ENCODE measurements at regions not wholly inside any gene's neighbourhood (a gene's known extent, or its start where the extent isn't known, plus 50 kb on each side); places are given as distances from the start of the nearest gene placed in this dataset.

DNA sequence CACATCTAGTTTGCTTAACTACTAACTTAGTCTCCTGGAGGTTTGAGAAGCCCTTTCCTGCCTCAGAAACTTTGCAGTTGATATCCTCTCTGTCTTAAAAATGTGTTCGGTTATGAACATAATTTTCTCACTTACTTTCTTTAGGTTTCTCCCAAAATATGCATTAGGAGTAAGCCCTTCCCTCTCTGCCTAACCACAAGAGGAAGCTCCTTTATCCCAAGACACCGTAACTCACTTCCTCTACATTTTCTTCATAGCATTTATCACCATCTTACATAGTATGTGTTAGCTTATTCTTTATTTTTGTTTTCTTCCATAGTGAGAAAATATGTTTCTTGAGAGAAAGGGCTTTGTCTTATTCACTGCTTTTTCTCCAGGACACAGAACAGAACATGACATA is 952.5 kb upstream of the ATXN8OS start (continued):
- TF ChIP-seq, protein P1, sequence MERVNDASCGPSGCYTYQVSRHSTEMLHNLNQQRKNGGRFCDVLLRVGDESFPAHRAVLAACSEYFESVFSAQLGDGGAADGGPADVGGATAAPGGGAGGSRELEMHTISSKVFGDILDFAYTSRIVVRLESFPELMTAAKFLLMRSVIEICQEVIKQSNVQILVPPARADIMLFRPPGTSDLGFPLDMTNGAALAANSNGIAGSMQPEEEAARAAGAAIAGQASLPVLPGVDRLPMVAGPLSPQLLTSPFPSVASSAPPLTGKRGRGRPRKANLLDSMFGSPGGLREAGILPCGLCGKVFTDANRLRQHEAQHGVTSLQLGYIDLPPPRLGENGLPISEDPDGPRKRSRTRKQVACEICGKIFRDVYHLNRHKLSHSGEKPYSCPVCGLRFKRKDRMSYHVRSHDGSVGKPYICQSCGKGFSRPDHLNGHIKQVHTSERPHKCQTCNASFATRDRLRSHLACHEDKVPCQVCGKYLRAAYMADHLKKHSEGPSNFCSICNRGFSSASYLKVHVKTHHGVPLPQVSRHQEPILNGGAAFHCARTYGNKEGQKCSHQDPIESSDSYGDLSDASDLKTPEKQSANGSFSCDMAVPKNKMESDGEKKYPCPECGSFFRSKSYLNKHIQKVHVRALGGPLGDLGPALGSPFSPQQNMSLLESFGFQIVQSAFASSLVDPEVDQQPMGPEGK (CRISPR knock-in tag; IDR thresholded peaks at IDR 0.05; ENCODE audit: borderline replicate concordance): no peak
- no peak for TF ChIP-seq ZC3H10 (CRISPR knock-in tag; IDR thresholded peaks at IDR 0.05)
- TF ChIP-seq TOX (CRISPR knock-in tag; IDR thresholded peaks at IDR 0.05; ENCODE audit: borderline replicate concordance): no peak
- TF ChIP-seq SNAI2 (CRISPR knock-in tag; IDR thresholded peaks at IDR 0.05): no peak
- TF ChIP-seq ARNTL (CRISPR knock-in tag; IDR thresholded peaks at IDR 0.05; ENCODE audit: borderline replicate concordance, low read depth): no peak

DNA sequence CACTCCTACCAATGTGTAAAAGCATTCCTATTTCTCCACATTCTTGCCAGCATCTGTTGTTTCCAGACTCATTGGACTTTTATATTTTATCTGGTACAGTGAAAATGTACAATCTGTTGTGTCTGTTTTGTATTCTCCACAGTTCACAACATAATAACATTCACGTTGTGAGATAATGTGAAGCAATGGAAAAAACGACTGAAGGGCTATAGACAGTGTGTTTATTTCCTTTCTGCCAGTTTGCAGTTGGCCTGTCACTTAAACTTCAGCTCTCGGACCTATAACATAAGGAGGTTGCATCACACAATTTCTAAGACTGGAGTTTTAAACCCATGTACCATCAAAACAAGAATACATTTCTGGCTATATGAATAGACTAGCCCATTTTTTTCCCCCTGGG is 965.5 kb upstream of the ATXN8OS start:
- ATAC-seq: no peak
- no peak for TF ChIP-seq ARNTL (CRISPR knock-in tag; IDR thresholded peaks at IDR 0.05; ENCODE audit: borderline replicate concordance, low read depth)
- no peak for TF ChIP-seq ZFP3 (CRISPR knock-in tag; IDR thresholded peaks at IDR 0.05)
- no peak for TF ChIP-seq ZNF8 (CRISPR knock-in tag; IDR thresholded peaks at IDR 0.05)
- TF ChIP-seq CSDC2 (CRISPR knock-in tag; IDR thresholded peaks at IDR 0.05): no peak
- TF ChIP-seq TOX (CRISPR knock-in tag; IDR thresholded peaks at IDR 0.05; ENCODE audit: borderline replicate concordance): no peak
- TF ChIP-seq ZC3H10 (CRISPR knock-in tag; IDR thresholded peaks at IDR 0.05): no peak
- TF ChIP-seq, protein P2, sequence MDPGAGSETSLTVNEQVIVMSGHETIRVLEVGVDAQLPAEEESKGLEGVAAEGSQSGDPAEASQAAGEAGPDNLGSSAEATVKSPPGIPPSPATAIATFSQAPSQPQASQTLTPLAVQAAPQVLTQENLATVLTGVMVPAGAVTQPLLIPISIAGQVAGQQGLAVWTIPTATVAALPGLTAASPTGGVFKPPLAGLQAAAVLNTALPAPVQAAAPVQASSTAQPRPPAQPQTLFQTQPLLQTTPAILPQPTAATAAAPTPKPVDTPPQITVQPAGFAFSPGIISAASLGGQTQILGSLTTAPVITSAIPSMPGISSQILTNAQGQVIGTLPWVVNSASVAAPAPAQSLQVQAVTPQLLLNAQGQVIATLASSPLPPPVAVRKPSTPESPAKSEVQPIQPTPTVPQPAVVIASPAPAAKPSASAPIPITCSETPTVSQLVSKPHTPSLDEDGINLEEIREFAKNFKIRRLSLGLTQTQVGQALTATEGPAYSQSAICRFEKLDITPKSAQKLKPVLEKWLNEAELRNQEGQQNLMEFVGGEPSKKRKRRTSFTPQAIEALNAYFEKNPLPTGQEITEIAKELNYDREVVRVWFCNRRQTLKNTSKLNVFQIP (CRISPR knock-in tag; IDR thresholded peaks at IDR 0.05; ENCODE audit: borderline replicate concordance, low read depth): no peak
- no peak for TF ChIP-seq GLIS3 (CRISPR knock-in tag; IDR thresholded peaks at IDR 0.05)
- no peak for TF ChIP-seq SNAI2 (CRISPR knock-in tag; IDR thresholded peaks at IDR 0.05)
- TF ChIP-seq, protein P3, sequence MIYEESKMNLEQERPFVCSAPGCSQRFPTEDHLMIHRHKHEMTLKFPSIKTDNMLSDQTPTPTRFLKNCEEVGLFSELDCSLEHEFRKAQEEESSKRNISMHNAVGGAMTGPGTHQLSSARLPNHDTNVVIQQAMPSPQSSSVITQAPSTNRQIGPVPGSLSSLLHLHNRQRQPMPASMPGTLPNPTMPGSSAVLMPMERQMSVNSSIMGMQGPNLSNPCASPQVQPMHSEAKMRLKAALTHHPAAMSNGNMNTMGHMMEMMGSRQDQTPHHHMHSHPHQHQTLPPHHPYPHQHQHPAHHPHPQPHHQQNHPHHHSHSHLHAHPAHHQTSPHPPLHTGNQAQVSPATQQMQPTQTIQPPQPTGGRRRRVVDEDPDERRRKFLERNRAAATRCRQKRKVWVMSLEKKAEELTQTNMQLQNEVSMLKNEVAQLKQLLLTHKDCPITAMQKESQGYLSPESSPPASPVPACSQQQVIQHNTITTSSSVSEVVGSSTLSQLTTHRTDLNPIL (CRISPR knock-in tag; IDR thresholded peaks at IDR 0.05; ENCODE audit: low read depth): no peak
- no peak for TF ChIP-seq TCF4 (CRISPR knock-in tag; IDR thresholded peaks at IDR 0.05; ENCODE audit: borderline replicate concordance)
- no peak for TF ChIP-seq PPARA (CRISPR knock-in tag; IDR thresholded peaks at IDR 0.05; ENCODE audit: borderline replicate concordance)
- TF ChIP-seq BACH2 (CRISPR knock-in tag; IDR thresholded peaks at IDR 0.05; ENCODE audit: borderline replicate concordance): no peak
- TF ChIP-seq, protein P1 (CRISPR knock-in tag; IDR thresholded peaks at IDR 0.05; ENCODE audit: borderline replicate concordance): no peak
- TF ChIP-seq, protein P4, sequence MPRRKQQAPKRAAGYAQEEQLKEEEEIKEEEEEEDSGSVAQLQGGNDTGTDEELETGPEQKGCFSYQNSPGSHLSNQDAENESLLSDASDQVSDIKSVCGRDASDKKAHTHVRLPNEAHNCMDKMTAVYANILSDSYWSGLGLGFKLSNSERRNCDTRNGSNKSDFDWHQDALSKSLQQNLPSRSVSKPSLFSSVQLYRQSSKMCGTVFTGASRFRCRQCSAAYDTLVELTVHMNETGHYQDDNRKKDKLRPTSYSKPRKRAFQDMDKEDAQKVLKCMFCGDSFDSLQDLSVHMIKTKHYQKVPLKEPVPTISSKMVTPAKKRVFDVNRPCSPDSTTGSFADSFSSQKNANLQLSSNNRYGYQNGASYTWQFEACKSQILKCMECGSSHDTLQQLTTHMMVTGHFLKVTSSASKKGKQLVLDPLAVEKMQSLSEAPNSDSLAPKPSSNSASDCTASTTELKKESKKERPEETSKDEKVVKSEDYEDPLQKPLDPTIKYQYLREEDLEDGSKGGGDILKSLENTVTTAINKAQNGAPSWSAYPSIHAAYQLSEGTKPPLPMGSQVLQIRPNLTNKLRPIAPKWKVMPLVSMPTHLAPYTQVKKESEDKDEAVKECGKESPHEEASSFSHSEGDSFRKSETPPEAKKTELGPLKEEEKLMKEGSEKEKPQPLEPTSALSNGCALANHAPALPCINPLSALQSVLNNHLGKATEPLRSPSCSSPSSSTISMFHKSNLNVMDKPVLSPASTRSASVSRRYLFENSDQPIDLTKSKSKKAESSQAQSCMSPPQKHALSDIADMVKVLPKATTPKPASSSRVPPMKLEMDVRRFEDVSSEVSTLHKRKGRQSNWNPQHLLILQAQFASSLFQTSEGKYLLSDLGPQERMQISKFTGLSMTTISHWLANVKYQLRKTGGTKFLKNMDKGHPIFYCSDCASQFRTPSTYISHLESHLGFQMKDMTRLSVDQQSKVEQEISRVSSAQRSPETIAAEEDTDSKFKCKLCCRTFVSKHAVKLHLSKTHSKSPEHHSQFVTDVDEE (CRISPR knock-in tag; IDR thresholded peaks at IDR 0.05): no peak
- TF ChIP-seq OSR1 (CRISPR knock-in tag; IDR thresholded peaks at IDR 0.05): no peak

DNA sequence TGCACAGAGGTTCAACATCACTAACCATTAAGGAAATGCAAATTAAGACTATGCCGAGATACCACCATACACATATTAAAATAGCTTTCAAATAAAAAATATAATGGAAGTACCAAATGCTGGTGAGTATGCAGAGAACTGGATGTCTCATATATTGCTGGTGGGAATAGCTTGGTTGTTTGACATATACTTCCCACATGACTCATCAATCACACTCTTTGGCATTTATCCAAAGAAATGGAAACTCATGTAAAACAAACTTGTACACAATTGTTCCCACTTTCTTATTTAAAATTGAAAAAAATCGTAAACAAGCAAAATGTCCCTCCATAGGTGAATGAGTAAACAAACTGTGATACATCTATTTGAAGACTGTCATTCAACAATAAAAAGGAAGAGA is 982.6 kb upstream of the ATXN8OS start:
- ATAC-seq: no peak
- TF ChIP-seq ESRRG (CRISPR knock-in tag; IDR thresholded peaks at IDR 0.05) (no peak), ZFP30 (CRISPR knock-in tag; IDR thresholded peaks at IDR 0.05) (no peak), ZNF8 (CRISPR knock-in tag; IDR thresholded peaks at IDR 0.05) (no peak), TOX (CRISPR knock-in tag; IDR thresholded peaks at IDR 0.05; ENCODE audit: borderline replicate concordance) (no peak), PPARA (CRISPR knock-in tag; IDR thresholded peaks at IDR 0.05; ENCODE audit: borderline replicate concordance) (no peak)
- TF ChIP-seq, protein P5, sequence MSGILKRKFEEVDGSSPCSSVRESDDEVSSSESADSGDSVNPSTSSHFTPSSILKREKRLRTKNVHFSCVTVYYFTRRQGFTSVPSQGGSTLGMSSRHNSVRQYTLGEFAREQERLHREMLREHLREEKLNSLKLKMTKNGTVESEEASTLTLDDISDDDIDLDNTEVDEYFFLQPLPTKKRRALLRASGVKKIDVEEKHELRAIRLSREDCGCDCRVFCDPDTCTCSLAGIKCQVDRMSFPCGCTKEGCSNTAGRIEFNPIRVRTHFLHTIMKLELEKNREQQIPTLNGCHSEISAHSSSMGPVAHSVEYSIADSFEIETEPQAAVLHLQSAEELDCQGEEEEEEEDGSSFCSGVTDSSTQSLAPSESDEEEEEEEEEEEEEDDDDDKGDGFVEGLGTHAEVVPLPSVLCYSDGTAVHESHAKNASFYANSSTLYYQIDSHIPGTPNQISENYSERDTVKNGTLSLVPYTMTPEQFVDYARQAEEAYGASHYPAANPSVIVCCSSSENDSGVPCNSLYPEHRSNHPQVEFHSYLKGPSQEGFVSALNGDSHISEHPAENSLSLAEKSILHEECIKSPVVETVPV (CRISPR knock-in tag; IDR thresholded peaks at IDR 0.05): no peak
- TF ChIP-seq, protein P3 (CRISPR knock-in tag; IDR thresholded peaks at IDR 0.05; ENCODE audit: low read depth): no peak
- TF ChIP-seq, protein P4 (CRISPR knock-in tag; IDR thresholded peaks at IDR 0.05): no peak
- TF ChIP-seq, protein P1 (CRISPR knock-in tag; IDR thresholded peaks at IDR 0.05; ENCODE audit: borderline replicate concordance): no peak
